ENCODE measurements at regions not wholly inside any gene's neighbourhood (a gene's known extent, or its start where the extent isn't known, plus 50 kb on each side); places are given as distances from the start of the nearest gene placed in this dataset.

GRCh38 chr11:92362989-92363388 lies 138.4 kb downstream of the FAT3 start (continued):
- no peak for TF ChIP-seq HNF1A (IDR thresholded peaks at IDR 0.05; ENCODE audit: low read depth)
- no peak for TF ChIP-seq HNF1A (CRISPR knock-in tag; IDR thresholded peaks at IDR 0.05; ENCODE audit: borderline replicate concordance)
- TF ChIP-seq ZBTB25 (CRISPR knock-in tag; IDR thresholded peaks at IDR 0.05) = no peak
- no peak for TF ChIP-seq UBTF (CRISPR knock-in tag; IDR thresholded peaks at IDR 0.05)
- no peak for TF ChIP-seq XBP1 (CRISPR knock-in tag; IDR thresholded peaks at IDR 0.05)
- TF ChIP-seq ZNF468 (CRISPR knock-in tag; IDR thresholded peaks at IDR 0.05) = no peak
- TF ChIP-seq ZSCAN9 (CRISPR knock-in tag; IDR thresholded peaks at IDR 0.05; ENCODE audit: borderline replicate concordance) = no peak
- no peak for TF ChIP-seq BORCS8-MEF2B (CRISPR knock-in tag; IDR thresholded peaks at IDR 0.05)
- TF ChIP-seq ZNF280D (CRISPR knock-in tag; IDR thresholded peaks at IDR 0.05) = no peak
- TF ChIP-seq SIX1 (CRISPR knock-in tag; IDR thresholded peaks at IDR 0.05; ENCODE audit: borderline replicate concordance) = no peak
- TF ChIP-seq ZNF670 (CRISPR knock-in tag; IDR thresholded peaks at IDR 0.05; ENCODE audit: borderline replicate concordance) = no peak
